Fibroblast of skin of right quadriceps (primary cell): ENCODE measurements at regions not wholly inside any gene's neighbourhood (a gene's known extent, or its start where the extent isn't known, plus 50 kb on each side); places are given as distances from the start of the nearest gene placed in this dataset.

Experiments used
- DNase-seq: peaks from one replicate; pipeline ENCODE4 v3.0.0-alpha.2; 2013

GRCh38 chr4:100841911-100842310 lies 324.1 kb upstream of the EMCN start:
- no peak for DNase-seq

- no peak for DNase-seq
These were observed 321.9 kb upstream of the EMCN start for GRCh38 chr4:100839712-100840111.

- no peak for DNase-seq
These were observed 320.5 kb upstream of the EMCN start for GRCh38 chr4:100838286-100838685.

- DNase-seq: no peak
These were observed 319.1 kb upstream of the EMCN start for GRCh38 chr4:100836929-100837328.

GRCh38 chr4:100834616-100835015 lies 316.8 kb upstream of the EMCN start:
- no peak for DNase-seq

- no peak for DNase-seq
These were observed 316.1 kb upstream of the EMCN start for GRCh38 chr4:100833906-100834305.

- DNase-seq: peak; percentile 2
These were observed 311.3 kb upstream of the EMCN start for GRCh38 chr4:100828986-100829685.

GRCh38 chr4:100828364-100828763 lies 310.5 kb upstream of the EMCN start:
- DNase-seq: no peak

- DNase-seq: no peak
These were observed 309.9 kb upstream of the EMCN start for GRCh38 chr4:100827756-100828155.

GRCh38 chr4:100826808-100827548 lies 309.2 kb upstream of the EMCN start:
- no peak for DNase-seq

- DNase-seq: no peak
These were observed 308.2 kb upstream of the EMCN start for GRCh38 chr4:100826067-100826466.

GRCh38 chr4:100823993-100824323 lies 306.1 kb upstream of the EMCN start:
- no peak for DNase-seq

GRCh38 chr4:100823066-100823992 lies 305.5 kb upstream of the EMCN start:
- DNase-seq: peak; percentile 25

GRCh38 chr4:100820249-100820648 lies 302.4 kb upstream of the EMCN start:
- no peak for DNase-seq

GRCh38 chr4:100819505-100819904 lies 301.7 kb upstream of the EMCN start:
- DNase-seq: no peak

- no peak for DNase-seq
These were observed 298.7 kb upstream of the EMCN start for GRCh38 chr4:100816436-100817045.

- no peak for DNase-seq
These were observed 293.2 kb upstream of the EMCN start for GRCh38 chr4:100811046-100811445.

GRCh38 chr4:100809506-100809905 lies 291.7 kb upstream of the EMCN start:
- no peak for DNase-seq

- DNase-seq: no peak
These were observed 289.2 kb upstream of the EMCN start for GRCh38 chr4:100806988-100807387.

- no peak for DNase-seq
These were observed 287.7 kb upstream of the EMCN start for GRCh38 chr4:100805538-100805937.

- DNase-seq: no peak
These were observed 286.9 kb upstream of the EMCN start for GRCh38 chr4:100804576-100805360.

GRCh38 chr4:100803751-100804150 lies 285.9 kb upstream of the EMCN start:
- DNase-seq: no peak
